ENCODE measurements at regions not wholly inside any gene's neighbourhood (a gene's known extent, or its start where the extent isn't known, plus 50 kb on each side); places are given as distances from the start of the nearest gene placed in this dataset.
"Not testable (repeated sequence)": the region's sequence is repeated elsewhere in the genome, so short reads cannot be mapped to it uniquely, and the experiment has no call there.

GRCh38 chr12:96107236-96107635, 71.8 kb upstream of the LTA4H start:
- no peak for TF ChIP-seq CTCF (IDR thresholded peaks at IDR 0.05)
- H3K27ac Mint-ChIP-seq = no peak overlapping the region
- peaks cover 4% of the 10 kb centered on the region; the same call in 1 of the 2 replicates for H3K36me3 Mint-ChIP-seq (ENCODE audit: low read depth)
- H3K4me3 Mint-ChIP-seq = no peak overlapping the region
- peaks cover 22% of the 10 kb centered on the region for H3K27me3 Mint-ChIP-seq (ENCODE audit: insufficient read depth)
- no peaks in the 10 kb centered on the region for H3K4me1 Mint-ChIP-seq (ENCODE audit: low read depth)
- DNase-seq = no peak
- no peaks in the 10 kb centered on the region for H3K9me3 Mint-ChIP-seq

- H3K4me1 Mint-ChIP-seq (ENCODE audit: low read depth) = no peaks in the 10 kb centered on the region
- H3K27me3 Mint-ChIP-seq (ENCODE audit: insufficient read depth) = peaks cover 31% of the 10 kb centered on the region
- H3K9me3 Mint-ChIP-seq = no peaks in the 10 kb centered on the region
- DNase-seq = no peak
- H3K36me3 Mint-ChIP-seq (ENCODE audit: low read depth) = peaks cover 4% of the 10 kb centered on the region; the same call in 1 of the 2 replicates
- no peak overlapping the region for H3K27ac Mint-ChIP-seq
- TF ChIP-seq CTCF (IDR thresholded peaks at IDR 0.05) = no peak
- H3K4me3 Mint-ChIP-seq = no peak overlapping the region
Measured at GRCh38 chr12:96108321-96108720, 72.9 kb upstream of the LTA4H start.

GRCh38 chr12:96108941-96109340, 73.6 kb upstream of the LTA4H start:
- H3K9me3 Mint-ChIP-seq; H3K4me3 Mint-ChIP-seq; H3K4me1 Mint-ChIP-seq (ENCODE audit: low read depth); H3K36me3 Mint-ChIP-seq (ENCODE audit: low read depth); DNase-seq; H3K27ac Mint-ChIP-seq: not testable (repeated sequence)
- peaks cover 37% of the 10 kb centered on the region for H3K27me3 Mint-ChIP-seq (ENCODE audit: insufficient read depth)

GRCh38 chr12:96112733-96113132, 77.3 kb upstream of the LTA4H start:
- Mint-ChIP-seq H3K9me3 (no peaks in the 10 kb centered on the region), H3K36me3 (ENCODE audit: low read depth) (peaks cover 4% of the 10 kb centered on the region; the same call in 1 of the 2 replicates), H3K4me1 (ENCODE audit: low read depth) (no peaks in the 10 kb centered on the region), H3K4me3 (no peak overlapping the region), H3K27me3 (ENCODE audit: insufficient read depth) (peaks cover 34% of the 10 kb centered on the region), H3K27ac (no peak overlapping the region)
- no peak for TF ChIP-seq CTCF (IDR thresholded peaks at IDR 0.05)
- no peak for DNase-seq

GRCh38 chr12:96117460-96117859, 76.7 kb upstream of the ELK3 start:
- H3K4me1 Mint-ChIP-seq (ENCODE audit: low read depth) = peaks cover 8% of the 10 kb centered on the region; the same call in 1 of the 2 replicates
- no peak for TF ChIP-seq CTCF (IDR thresholded peaks at IDR 0.05)
- DNase-seq = no peak
- no peaks in the 10 kb centered on the region for H3K36me3 Mint-ChIP-seq (ENCODE audit: low read depth)
- no peak overlapping the region for H3K27ac Mint-ChIP-seq
- H3K9me3 Mint-ChIP-seq = no peaks in the 10 kb centered on the region
- peaks cover 20% of the 10 kb centered on the region for H3K27me3 Mint-ChIP-seq (ENCODE audit: insufficient read depth)
- H3K4me3 Mint-ChIP-seq = no peak overlapping the region

- no peak overlapping the region for H3K4me3 Mint-ChIP-seq
- no peaks in the 10 kb centered on the region for H3K9me3 Mint-ChIP-seq
- no peak overlapping the region for H3K27ac Mint-ChIP-seq
- no peaks in the 10 kb centered on the region for H3K36me3 Mint-ChIP-seq (ENCODE audit: low read depth)
- no peak for TF ChIP-seq CTCF (IDR thresholded peaks at IDR 0.05)
- no peak for DNase-seq
- peaks cover 8% of the 10 kb centered on the region; the same call in 1 of the 2 replicates for H3K4me1 Mint-ChIP-seq (ENCODE audit: low read depth)
- H3K27me3 Mint-ChIP-seq (ENCODE audit: insufficient read depth) = peaks cover 17% of the 10 kb centered on the region
Measured at GRCh38 chr12:96120359-96121100, 73.6 kb upstream of the ELK3 start.

Measured in HFFc6 (cell line).